ENCODE measurements at regions not wholly inside any gene's neighbourhood (a gene's known extent, or its start where the extent isn't known, plus 50 kb on each side); places are given as distances from the start of the nearest gene placed in this dataset.

- no peak for FAIRE-seq
- Histone ChIP-seq H4K20me1 (ENCODE audit: control insufficient read depth, extremely low read depth, insufficient read depth, low read length) (no peaks in the 10 kb centered on the region), H3K9me1 (ENCODE audit: control insufficient read depth, extremely low read depth, insufficient read depth, low read length) (no peaks in the 10 kb centered on the region), H3K9ac (ENCODE audit: control insufficient read depth, extremely low read depth, insufficient read depth, low read length) (no peak overlapping the region), H3K4me3 (ENCODE audit: control insufficient read depth in 2 of 3, extremely low read depth in 1 of 3, insufficient read depth in 2 of 3, low read depth in 1 of 3, low read length in 3 of 3) (no peak overlapping the region), H3K36me3 (ENCODE audit: control insufficient read depth in 2 of 2, extremely low read depth in 1 of 2, insufficient read depth in 2 of 2, low read length in 2 of 2) (no peaks in the 10 kb centered on the region), H3K79me2 (ENCODE audit: control insufficient read depth, insufficient read depth, low read length) (no peaks in the 10 kb centered on the region), H3K9me3 (ENCODE audit: control insufficient read depth, low read depth, low read length) (no peaks in the 10 kb centered on the region), H3K4me2 (ENCODE audit: control insufficient read depth, extremely low read depth, insufficient read depth, low read depth, low read length) (no peak overlapping the region), H2AFZ (ENCODE audit: control insufficient read depth, low read length) (no peak overlapping the region), H3K27ac (ENCODE audit: control insufficient read depth, insufficient read depth, low read length) (no peak overlapping the region), H3K4me1 (ENCODE audit: control insufficient read depth, extremely low read depth, insufficient read depth, low read length) (no peaks in the 10 kb centered on the region), H3K27me3 (ENCODE audit: control insufficient read depth, extremely low read depth, insufficient read depth, low read length) (no peaks in the 10 kb centered on the region)
- DNase-seq (ENCODE audit: low read depth, low spot score) = no peak
- TF ChIP-seq CTCF (optimal IDR thresholded peaks at IDR 0.05 in 1 of 3, IDR thresholded peaks at IDR 0.05 in 1 of 3, conservative IDR thresholded peaks at IDR 0.05 in 1 of 3; ENCODE audit: extremely low read depth in 1 of 3, insufficient read depth in 2 of 3, low read length in 3 of 3) (no peak), EZH2 (IDR thresholded peaks at IDR 0.05; ENCODE audit: low read length) (no peak)
- dilution Hi-C loops (cut with MboI; ENCODE audit: extremely low pct_ligation_motif_present, low sequenced_read_pairs) = no loop called here
Measured at GRCh38 chr11:114784891-114785290, 106.6 kb downstream of the NXPE2 start.

- Histone ChIP-seq H3K9me3 (ENCODE audit: control insufficient read depth, low read depth, low read length) (no peaks in the 10 kb centered on the region), H3K4me2 (ENCODE audit: control insufficient read depth, extremely low read depth, insufficient read depth, low read depth, low read length) (no peak overlapping the region), H3K9me1 (ENCODE audit: control insufficient read depth, extremely low read depth, insufficient read depth, low read length) (no peaks in the 10 kb centered on the region), H3K27ac (ENCODE audit: control insufficient read depth, insufficient read depth, low read length) (no peak overlapping the region), H2AFZ (ENCODE audit: control insufficient read depth, low read length) (no peak overlapping the region), H3K4me1 (ENCODE audit: control insufficient read depth, extremely low read depth, insufficient read depth, low read length) (no peaks in the 10 kb centered on the region), H3K36me3 (ENCODE audit: control insufficient read depth in 2 of 2, extremely low read depth in 1 of 2, insufficient read depth in 2 of 2, low read length in 2 of 2) (no peaks in the 10 kb centered on the region), H3K27me3 (ENCODE audit: control insufficient read depth, extremely low read depth, insufficient read depth, low read length) (no peaks in the 10 kb centered on the region), H3K9ac (ENCODE audit: control insufficient read depth, extremely low read depth, insufficient read depth, low read length) (no peak overlapping the region), H3K79me2 (ENCODE audit: control insufficient read depth, insufficient read depth, low read length) (no peaks in the 10 kb centered on the region), H3K4me3 (ENCODE audit: control insufficient read depth in 2 of 3, extremely low read depth in 1 of 3, insufficient read depth in 2 of 3, low read depth in 1 of 3, low read length in 3 of 3) (no peak overlapping the region), H4K20me1 (ENCODE audit: control insufficient read depth, extremely low read depth, insufficient read depth, low read length) (no peaks in the 10 kb centered on the region)
- TF ChIP-seq EZH2 (IDR thresholded peaks at IDR 0.05; ENCODE audit: low read length) (no peak), CTCF (optimal IDR thresholded peaks at IDR 0.05 in 1 of 3, IDR thresholded peaks at IDR 0.05 in 1 of 3, conservative IDR thresholded peaks at IDR 0.05 in 1 of 3; ENCODE audit: extremely low read depth in 1 of 3, insufficient read depth in 2 of 3, low read length in 3 of 3) (no peak)
- DNase-seq (ENCODE audit: low read depth, low spot score) = no peak
- dilution Hi-C loops (cut with MboI; ENCODE audit: extremely low pct_ligation_motif_present, low sequenced_read_pairs) = no loop called here
- no peak for FAIRE-seq
Measured at GRCh38 chr11:114785820-114786219, 107.5 kb downstream of the NXPE2 start.

All from keratinocyte (primary cell).